Amygdala (tissue), 56 donors: ENCODE measurements at regions not wholly inside any gene's neighbourhood (a gene's known extent, or its start where the extent isn't known, plus 50 kb on each side); places are given as distances from the start of the nearest gene placed in this dataset.

Source experiments
- DNase-seq, 56 donors: peaks; one replicate each; lab custom pipeline; 2025; lab: John Stamatoyannopoulos, UW

DNA sequence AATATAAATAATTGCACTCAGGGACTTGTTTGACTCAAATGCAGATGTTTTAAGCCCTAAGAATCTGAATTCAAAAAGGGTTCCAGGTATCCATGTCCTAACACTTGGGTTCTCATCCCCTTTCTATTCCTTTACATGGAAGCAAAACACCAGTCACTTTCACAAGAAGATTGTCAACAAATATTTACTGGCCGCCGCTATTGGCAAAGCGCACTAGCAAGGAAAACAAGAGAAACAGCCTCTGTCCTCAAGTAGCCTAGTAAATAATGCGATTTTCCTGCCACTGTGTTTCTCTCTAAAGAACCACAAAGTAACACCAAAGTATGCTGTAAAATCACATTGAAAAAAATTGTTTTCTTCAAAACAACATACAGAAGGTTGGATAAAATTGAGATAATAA lies 66.7 kb upstream of the EZH2 start:
- DNase-seq, result no peak

DNA sequence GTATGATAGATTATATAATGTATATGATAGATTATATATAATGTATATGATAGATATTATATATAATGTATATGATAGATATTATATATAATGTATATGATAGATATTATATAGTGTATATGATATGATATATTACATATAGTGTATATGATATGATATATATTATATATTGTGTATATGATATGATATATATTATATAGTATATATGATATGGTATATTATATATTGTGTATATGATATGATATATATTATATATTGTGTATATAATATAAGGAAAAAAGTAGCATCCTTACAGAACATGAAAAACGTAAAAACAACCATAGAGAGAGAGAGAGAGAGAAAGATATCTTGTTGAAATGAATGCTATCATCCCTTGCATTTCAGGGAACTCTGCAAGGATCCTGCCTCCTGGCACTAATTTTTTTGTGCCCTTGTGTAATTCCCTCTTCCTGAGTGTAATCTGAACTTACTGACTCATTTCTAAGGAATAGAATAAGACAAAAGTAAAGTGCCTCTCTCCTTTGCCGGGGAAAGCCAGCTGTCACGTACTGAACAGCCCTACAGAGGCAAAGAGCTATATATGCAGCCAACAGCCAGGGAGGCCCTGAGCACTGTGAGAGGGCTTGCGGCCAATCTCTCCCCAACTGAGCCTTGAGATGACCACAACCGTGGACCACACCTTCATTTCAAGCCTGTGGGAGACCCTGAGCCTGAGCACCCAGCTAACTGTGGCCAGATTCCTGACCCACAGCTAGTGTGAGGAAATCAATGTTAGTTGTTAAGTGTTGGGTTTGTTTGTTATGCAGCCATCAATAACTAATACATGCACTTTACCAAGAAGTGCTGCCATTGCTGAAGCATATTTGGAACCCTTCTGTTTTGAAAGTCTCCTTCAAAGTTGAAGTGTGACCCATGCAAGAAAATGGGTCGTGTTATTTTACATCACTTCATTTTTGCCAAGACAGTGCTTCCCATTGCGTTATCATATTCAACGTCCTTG lies 61.1 kb upstream of the EZH2 start:
- no peak for DNase-seq

GRCh38 chr7:148941598-148942275 lies 57.6 kb upstream of the EZH2 start:
- DNase-seq, result peak in 3 of 56 donors; percentile 4 to 22 (median 18)

- DNase-seq, result peak in 51 of 56 donors; percentile 11 to 75 (median 51)
These were observed 56.9 kb upstream of the EZH2 start for GRCh38 chr7:148940702-148941597.

DNA sequence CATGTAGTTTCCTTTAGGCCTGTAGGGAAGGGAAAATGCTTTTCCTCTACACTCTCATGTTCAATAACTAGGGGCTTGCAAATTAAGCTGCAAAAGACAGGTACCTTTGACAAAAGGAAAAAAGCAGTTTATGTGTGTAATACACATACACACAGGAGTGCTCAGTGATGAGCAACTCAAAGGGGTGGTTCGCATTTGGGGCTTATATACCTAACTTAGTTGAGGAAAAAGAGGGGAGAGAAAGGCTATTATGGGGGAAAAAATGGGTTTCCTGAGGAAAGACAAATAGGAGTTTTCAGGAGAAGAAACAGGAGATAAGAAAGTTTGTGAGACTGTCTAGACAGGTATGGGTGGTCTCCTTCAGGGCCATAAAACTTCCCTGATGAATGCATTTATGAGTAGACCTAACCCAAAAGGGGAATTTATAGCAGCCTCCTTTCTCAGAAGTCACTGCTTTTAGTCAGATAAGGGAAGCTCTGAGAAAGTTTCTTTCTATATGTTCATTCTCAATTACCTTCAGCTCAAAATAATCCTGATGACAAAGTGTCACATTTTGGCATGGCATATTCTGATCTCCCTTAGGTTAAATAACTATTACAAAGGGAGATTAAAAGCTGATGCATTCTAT lies 55.2 kb upstream of the EZH2 start:
- DNase-seq, result no peak

DNA sequence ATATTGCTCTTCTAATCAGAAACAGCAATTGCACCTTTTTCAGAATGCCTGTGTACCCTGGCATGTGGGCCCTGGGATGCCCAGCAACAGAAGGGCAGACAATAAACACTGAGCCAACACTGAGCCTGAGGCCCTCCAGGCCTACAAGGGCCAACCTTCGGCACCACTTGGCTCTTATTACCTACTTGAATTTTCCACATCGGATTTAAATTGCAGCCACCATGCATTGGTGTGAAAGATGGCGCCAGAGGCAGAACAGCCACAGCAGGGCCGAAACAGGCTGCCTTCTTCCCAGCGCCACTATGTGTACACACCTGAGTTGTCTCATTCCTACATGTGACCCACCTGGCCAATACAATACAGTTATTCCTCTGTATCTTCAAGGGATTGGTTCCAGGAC lies 51.4 kb upstream of the EZH2 start:
- no peak for DNase-seq
